HG03432 (cell line): ENCODE measurements at regions not wholly inside any gene's neighbourhood (a gene's known extent, or its start where the extent isn't known, plus 50 kb on each side); places are given as distances from the start of the nearest gene placed in this dataset.
"Not testable (repeated sequence)": the region's sequence is repeated elsewhere in the genome, so short reads cannot be mapped to it uniquely, and the experiment has no call there.

Source experiments
- ATAC-seq: cut with Tn5 transposase; IDR thresholded peaks from one replicate; pipeline ENCODE4 v1.9.1; 2021; ENCODE audit warnings: mild to moderate bottlenecking, moderate library complexity; ENCODE audit not compliant: unreplicated experiment

GRCh38 chr14:48331421-48331820 is 656.0 kb upstream of the MDGA2 start:
- ATAC-seq = no peak

GRCh38 chr14:48325486-48325885 is 650.1 kb upstream of the MDGA2 start:
- no peak for ATAC-seq

- ATAC-seq = no peak
Observed at GRCh38 chr14:48323665-48324064, 648.3 kb upstream of the MDGA2 start.

GRCh38 chr14:48319823-48320222 is 644.4 kb upstream of the MDGA2 start:
- no peak for ATAC-seq

- ATAC-seq = no peak
Observed at GRCh38 chr14:48304729-48305128, 629.3 kb upstream of the MDGA2 start.

GRCh38 chr14:48289701-48290100 is 614.3 kb upstream of the MDGA2 start:
- ATAC-seq = no peak

- not testable (repeated sequence) for ATAC-seq
Observed at GRCh38 chr14:48285217-48285616, 609.8 kb upstream of the MDGA2 start.

- no peak for ATAC-seq
Observed at GRCh38 chr14:48275301-48275700, 599.9 kb upstream of the MDGA2 start.

GRCh38 chr14:48274826-48275225 is 599.4 kb upstream of the MDGA2 start:
- no peak for ATAC-seq

GRCh38 chr14:48267926-48268325 is 592.5 kb upstream of the MDGA2 start:
- not testable (repeated sequence) for ATAC-seq

- ATAC-seq = not testable (repeated sequence)
Observed at GRCh38 chr14:48266201-48266600, 590.8 kb upstream of the MDGA2 start.

- no peak for ATAC-seq
Observed at GRCh38 chr14:48261436-48261835, 586.0 kb upstream of the MDGA2 start.

- ATAC-seq = not testable (repeated sequence)
Observed at GRCh38 chr14:48260394-48261295, 585.2 kb upstream of the MDGA2 start.

GRCh38 chr14:48259876-48260275 is 584.5 kb upstream of the MDGA2 start:
- not testable (repeated sequence) for ATAC-seq

GRCh38 chr14:48259232-48259631 is 583.8 kb upstream of the MDGA2 start:
- not testable (repeated sequence) for ATAC-seq

- not testable (repeated sequence) for ATAC-seq
Observed at GRCh38 chr14:48258703-48259102, 583.3 kb upstream of the MDGA2 start.

GRCh38 chr14:48253020-48253419 is 577.6 kb upstream of the MDGA2 start:
- ATAC-seq = no peak

- no peak for ATAC-seq
Observed at GRCh38 chr14:48251290-48251689, 575.9 kb upstream of the MDGA2 start.

GRCh38 chr14:48250575-48250974 is 575.2 kb upstream of the MDGA2 start:
- ATAC-seq = no peak

GRCh38 chr14:48247977-48248376 is 572.6 kb upstream of the MDGA2 start:
- no peak for ATAC-seq

GRCh38 chr14:48243900-48244299 is 568.5 kb upstream of the MDGA2 start:
- ATAC-seq = no peak

GRCh38 chr14:48229091-48229490 is 553.7 kb upstream of the MDGA2 start:
- no peak for ATAC-seq

GRCh38 chr14:48193893-48194292 is 518.5 kb upstream of the MDGA2 start:
- no peak for ATAC-seq
